Lung microvascular endothelial cell (primary cell): ENCODE measurements at regions not wholly inside any gene's neighbourhood (a gene's known extent, or its start where the extent isn't known, plus 50 kb on each side); places are given as distances from the start of the nearest gene placed in this dataset.

Experiments
- DNase-seq, 2 donors: peaks; one replicate each; pipeline versions ENCODE4 v3.0.0 to v3.0.0-alpha.2; 2010; ENCODE audit warnings: low read depth in 2 of 2

DNA sequence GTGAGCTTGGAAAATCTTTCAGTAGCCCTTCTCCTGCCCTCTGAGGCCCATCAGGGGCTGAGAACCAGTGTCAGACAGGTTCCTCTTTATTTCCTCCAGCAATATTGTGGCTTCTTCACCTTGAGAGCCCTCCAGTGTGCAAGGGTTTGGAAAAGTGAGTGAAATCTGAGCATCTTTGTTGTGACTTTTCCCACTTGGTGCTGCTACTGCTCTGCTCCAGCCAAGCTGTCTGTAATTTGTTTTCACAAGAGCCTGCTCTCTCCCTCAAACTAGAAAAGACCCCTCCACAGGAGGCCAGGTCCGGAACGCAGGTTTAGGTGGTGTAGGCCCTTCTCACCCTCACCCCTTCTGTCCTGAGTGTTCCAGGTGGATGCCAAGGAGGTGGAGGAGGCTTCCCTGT is 57.4 kb upstream of the SPRY4 start:
- DNase-seq: no peak

DNA sequence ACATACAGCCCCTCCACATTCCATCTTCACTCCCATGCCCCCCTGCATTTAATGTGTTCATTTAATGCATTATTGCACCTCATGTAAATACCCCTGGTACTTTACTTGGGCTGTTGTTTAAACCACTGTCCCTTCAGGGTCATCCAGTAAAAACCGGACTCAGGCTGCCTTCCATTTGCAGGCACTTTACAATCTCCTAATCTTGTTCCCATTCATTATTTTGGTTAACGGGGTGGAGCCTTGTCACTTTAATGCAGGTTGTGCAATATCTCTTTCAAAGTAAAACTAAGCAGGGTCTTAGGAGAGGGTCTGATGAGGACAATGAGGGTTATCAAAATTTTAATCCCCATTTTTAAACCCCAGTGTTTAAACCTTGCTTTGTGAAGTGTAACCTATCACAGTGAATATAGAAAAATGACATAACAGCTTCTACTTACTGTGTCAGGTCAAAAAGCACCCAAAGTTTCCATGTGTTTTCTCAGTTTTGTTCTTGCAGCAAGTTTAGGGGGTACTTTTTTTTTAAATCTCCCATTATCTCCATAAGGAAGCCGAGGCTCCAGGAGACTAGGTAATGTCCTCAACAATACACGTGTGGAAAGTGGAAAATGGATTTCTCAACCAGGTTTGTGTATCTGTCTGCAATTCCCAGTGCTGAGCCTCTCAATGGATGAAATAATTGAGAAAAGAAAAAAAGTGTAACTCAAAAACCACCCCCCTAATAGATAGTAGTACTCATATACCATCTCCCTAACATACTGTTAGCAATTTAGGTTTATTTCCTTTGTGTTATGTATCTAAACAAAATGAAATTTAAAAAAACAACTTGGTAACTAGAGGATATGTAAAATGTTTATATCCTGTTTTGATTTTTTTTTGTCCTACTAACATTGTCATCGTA is 54.2 kb upstream of the SPRY4 start:
- no peak for DNase-seq

DNA sequence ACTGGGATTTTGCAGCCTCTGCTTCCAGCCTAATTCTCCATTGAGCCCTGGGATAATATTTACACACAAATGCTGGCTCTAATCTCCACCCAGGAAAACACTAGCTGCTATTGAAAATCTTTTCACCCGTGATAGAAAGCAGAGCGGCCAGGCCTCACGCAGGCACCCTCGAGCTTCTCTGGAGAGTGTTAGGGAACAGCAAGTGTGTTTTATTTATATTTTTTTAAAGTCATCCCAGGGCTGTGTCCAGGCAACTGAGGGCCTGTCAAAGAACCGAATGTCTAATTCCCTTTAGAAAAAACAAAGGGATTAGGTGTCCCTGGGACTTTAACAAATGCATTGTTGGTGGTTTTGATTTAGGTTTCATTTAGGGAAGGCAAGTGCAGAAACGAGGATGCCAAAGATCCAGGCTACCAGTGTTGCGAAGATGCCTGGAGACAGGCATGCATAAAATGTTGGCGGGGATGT is 51.2 kb upstream of the SPRY4 start:
- DNase-seq: no peak
